Stimulated activated CD4-positive, alpha-beta T cell treated with anti-CD3 and anti-CD28 coated beads, Interleukin-12 subunit alpha, Interleukin-12 subunit beta, amount 100 ng/mL, for 24 hours (primary cell): ENCODE measurements at regions not wholly inside any gene's neighbourhood (a gene's known extent, or its start where the extent isn't known, plus 50 kb on each side); places are given as distances from the start of the nearest gene placed in this dataset.
"Not testable (repeated sequence)": the region's sequence is repeated elsewhere in the genome, so short reads cannot be mapped to it uniquely, and the experiment has no call there.

Experiments
- DNase-seq, 2 experiments: peaks; one replicate each; pipeline ENCODE4 v3.0.0-alpha.2; 2020; ENCODE audit warnings: low read depth in 2 of 2

GRCh38 chr2:209049608-209050007, 374.2 kb upstream of the MAP2 start:
- DNase-seq, result no peak

- no peak for DNase-seq
These were observed 361.6 kb upstream of the MAP2 start for GRCh38 chr2:209062210-209062609.

DNA sequence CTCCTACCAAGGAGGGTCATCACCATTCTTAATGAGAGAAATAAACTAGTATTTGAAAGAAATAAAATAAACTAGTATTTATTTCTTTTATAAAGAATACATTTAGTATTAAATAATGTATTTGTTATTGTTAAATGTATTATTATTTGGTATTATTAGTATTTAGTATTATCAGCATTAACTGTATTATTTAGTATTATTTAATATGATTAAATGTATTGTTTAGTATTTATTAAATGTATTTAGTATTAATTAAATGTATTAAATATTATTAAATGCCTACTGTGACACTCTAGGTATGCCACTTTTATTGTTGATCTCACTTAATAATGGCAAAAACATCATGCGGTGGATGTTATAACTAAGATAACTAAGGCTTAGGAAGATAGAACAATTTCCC, 353.6 kb upstream of the MAP2 start:
- no peak for DNase-seq

DNA sequence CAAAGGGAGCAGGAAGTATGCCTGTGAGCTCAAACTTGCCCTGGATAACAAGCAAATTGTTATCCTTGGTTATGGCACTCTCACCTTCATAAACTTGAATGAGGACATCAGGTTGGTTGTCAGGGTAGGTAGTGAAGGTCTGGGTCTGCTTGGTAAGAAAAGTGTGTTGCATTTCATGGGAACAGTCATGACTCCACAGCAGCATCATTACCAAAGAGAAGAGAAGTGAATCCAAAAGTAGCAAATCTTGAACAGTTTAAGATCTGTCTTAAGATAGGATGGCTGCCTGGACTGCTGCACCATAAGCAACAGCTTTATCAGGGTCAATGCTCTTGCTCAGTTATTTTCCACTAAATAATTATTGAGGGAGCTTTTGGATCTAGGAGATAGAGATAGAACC, 350.7 kb upstream of the MAP2 start:
- no peak for DNase-seq

DNA sequence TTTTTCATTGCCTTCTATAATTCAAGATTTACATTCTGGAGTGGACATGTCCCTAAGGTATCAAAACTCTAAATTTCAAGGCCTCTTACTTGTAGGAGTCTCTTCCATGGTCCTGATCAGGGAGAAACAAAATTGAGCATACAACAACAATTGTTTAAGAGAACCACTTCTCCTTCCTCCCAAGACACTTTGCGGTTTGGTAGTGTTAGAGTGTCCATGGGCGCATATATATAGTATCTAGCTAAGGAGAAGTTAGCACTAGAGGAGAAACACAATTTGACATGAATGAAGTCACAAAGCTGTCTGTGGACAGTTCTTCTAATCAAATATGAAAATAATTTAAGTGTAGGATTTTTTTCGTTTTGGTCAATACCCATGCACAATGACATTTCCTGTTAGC, 349.1 kb upstream of the MAP2 start:
- no peak for DNase-seq

DNA sequence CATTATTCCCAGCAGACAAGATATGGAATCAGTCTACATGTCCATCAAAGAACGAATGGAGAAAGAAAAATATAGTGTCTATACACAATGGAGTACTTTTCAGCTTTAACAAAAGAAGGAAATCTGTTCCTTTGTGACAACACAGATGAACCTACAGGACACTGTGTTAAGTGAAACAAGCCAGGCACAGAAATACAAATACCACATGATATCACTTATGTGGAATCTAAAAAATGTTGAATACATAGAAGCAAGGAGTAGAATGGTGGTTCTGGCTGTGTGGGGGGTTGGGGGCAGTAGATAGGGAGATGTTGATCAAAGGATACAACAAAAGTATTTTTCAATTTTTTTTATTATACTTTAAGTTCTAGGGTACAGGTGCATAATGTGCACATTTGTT, 347.7 kb upstream of the MAP2 start:
- no peak for DNase-seq

DNA sequence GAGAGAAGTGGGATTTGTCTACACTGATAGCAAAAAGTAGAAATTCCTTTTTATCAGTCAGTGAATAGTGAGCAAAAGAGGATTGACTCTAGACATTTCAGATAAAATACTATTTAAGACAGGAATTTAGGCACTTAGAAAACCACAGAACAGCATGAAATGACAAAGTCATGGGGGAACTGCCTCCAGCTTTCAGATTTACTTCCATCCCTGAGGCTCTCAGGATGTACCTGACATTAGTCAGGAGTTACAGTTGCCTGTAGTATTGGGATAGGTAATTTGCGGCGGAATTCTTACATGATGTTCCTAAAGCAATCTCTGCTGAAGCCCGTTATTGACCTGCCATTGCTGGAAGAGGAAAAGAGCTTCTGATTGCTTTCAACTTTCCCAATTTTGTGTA, 337.1 kb upstream of the MAP2 start:
- DNase-seq, result no peak

GRCh38 chr2:209091056-209091455, 332.8 kb upstream of the MAP2 start:
- no peak for DNase-seq

DNA sequence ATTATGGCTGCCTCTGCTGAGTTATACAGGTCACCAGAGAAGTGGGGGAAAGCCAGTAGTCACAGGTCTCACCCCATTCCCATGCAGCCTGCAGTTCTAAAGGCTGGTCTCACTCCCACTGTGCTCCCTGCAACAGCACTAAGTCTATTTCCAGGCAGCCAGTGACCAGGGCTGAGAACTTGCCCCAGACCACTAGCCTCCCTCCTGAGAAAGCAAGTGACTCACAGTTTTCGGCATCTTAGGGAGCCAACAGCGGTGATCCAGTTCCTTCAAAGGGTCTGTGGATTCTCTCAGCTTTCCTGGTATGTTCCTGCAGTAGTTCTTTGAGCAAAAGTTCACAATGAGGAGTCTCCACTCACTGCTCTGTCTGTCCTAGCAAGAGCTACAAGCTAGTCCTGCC, 329.6 kb upstream of the MAP2 start:
- no peak for DNase-seq

DNA sequence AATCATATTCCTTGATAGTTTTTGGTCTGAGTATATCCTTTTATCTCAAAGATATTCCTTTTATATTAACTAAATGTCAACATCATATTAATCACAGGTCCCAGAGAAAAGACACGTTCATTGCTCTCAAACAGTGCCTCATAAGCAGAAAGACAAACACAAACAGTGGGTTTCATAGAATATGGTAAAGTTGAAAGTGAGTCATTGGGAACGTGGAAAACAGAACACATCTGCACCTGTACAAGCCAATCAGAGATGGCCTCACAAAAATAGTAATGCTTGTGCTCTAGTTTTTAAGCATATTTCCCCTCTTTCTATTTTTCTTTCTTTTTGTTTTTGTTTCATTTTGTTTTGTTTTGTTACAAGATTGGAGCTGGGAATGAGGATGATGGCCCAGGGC, 328.4 kb upstream of the MAP2 start:
- DNase-seq, result no peak

GRCh38 chr2:209097168-209097567, 326.7 kb upstream of the MAP2 start:
- no peak for DNase-seq

GRCh38 chr2:209102319-209102718, 321.5 kb upstream of the MAP2 start:
- DNase-seq, result no peak

- DNase-seq, result no peak
These were observed 310.8 kb upstream of the MAP2 start for GRCh38 chr2:209113026-209113425.

GRCh38 chr2:209114588-209115240, 309.1 kb upstream of the MAP2 start:
- no peak for DNase-seq

- no peak for DNase-seq
These were observed 302.2 kb upstream of the MAP2 start for GRCh38 chr2:209121691-209122090.

DNA sequence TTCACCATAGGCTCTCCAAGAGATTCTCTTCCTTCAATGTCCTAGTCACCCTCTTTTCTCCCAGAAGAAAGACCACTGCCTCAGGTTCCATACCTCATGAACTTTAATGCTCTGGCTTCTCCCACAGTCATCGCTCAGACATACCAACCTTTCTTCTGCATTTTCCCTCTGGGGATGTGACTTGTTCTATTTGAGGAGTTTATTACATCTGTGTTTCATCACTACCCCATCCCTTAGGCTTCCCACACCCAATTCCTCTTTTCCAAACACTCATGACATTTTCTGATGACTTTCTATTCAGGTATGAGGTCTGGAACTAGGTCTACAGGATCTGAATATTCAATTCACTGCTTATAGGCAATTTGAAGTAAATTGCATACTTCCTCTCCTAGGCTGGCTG, 298.6 kb upstream of the MAP2 start:
- no peak for DNase-seq

DNA sequence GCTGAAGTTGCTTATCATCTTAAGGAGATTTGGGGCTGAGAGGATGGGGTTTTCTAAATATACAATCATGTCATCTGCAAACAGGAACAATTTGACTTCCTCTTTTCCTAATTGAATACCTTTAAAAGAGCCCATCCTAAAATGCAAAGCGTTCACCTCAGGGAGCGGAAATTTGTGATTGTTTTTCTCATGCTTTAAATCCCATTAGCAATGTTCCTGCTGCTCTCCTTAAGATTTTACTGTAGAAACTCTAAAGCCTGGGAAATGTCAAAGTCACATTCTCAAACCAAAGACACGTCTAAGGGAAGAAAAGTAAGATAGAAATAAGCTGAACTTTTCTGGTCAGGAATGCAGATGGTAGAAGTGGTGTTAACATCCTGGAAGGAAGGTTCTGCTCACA, 285.8 kb upstream of the MAP2 start:
- no peak for DNase-seq

DNA sequence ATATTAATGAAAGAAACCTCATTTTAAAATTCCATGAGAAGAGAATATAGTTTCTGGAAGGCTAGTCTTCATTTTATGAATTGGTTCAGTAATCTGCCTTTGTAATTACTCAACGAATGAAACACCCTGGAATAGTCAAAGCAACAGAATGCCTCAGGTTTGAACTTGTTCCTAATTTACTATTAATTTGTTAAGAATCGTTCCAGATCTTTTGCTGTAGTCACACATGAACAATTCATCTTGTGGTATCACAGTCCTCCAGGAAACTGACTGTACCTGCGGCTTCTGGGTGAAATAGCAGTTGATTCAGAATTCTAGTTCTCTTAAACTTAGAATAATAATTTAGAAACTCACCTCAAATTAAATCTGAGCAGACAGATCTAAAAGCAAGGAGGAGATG, 282.7 kb upstream of the MAP2 start:
- DNase-seq, result no peak

DNA sequence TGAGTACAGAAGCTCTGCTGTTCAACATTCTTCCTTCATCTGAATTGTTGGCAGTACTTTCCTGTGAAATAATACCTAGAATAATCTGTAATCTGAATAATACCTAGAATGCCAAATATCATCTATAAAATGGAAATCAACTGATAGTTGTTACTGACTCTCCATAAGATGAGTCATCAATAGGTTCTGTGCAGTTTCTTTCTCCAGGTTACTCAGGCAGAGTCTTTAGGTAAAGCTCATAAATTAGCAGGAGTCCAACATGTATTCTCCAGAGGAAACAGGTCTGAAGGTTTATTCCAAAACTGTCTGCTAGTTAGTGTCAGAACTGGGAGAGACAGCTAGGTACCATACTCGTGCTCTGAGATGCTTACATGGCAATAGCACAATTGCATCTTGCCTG, 282.0 kb upstream of the MAP2 start:
- DNase-seq, result no peak

- DNase-seq, result not testable (repeated sequence)
These were observed 278.6 kb upstream of the MAP2 start for GRCh38 chr2:209145220-209145691.

DNA sequence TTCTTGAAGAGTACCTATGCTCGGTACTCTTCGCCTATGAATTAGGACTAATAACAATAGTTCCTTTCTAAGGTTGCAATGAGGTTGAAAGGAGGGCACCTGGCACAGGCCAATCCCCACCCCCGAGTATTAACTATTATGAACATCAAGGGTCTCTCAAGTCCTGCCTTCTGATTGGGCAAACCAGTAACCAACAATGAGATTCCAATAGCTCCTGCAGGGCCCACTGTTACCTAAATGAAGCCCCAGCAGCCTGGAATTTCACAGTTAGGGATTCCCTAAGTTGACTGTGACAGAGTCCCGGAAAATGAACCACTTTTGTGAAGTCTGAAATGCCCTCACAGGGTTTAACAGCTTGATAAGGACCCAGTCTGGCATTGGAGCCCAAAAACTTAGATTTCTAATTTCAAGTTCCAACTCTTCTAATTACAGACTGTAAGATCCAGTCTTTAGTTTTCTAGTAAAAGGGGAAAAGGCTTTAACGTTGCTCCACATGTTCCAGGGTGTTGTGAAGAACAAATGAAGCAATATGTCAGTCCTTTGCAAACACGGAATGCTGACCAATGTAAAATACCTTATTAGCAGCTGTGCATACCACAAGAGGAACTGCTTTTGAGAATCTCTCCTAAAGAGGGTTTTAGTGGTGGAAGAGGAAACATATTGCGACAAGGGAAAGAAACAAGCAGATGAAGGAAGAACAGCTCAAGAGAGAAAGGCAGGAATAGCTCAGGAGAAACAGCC, 277.7 kb upstream of the MAP2 start:
- no peak for DNase-seq

DNA sequence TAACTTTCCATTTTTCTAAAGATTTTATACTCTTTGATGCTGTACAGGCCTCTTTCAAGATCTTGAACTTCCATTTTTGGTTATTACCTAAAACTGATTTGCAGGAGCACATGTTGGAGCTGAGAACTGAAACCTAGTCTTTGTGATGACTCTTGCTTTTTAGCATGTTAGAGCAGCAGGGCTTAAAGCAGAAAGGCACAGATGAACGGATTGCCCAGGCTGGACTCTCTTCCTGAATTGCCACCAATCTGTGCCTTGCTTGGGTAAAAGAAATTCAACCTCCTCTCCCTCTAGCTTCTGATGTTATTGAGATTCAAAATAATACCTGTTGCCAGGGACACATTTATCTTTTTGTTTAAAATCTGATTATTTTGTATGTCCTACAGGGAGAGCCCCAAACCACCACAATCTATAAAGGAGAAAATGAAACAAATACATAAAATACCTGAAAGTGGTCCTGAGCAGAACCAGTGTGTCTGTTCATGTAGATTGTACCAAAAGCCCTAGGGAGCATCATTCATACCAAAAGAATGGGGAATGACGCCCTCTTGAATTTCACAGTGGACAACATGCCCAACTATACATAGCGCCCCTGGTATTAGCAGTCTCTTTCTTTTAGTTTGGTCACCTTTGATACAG, 277.0 kb upstream of the MAP2 start:
- DNase-seq, result no peak

DNA sequence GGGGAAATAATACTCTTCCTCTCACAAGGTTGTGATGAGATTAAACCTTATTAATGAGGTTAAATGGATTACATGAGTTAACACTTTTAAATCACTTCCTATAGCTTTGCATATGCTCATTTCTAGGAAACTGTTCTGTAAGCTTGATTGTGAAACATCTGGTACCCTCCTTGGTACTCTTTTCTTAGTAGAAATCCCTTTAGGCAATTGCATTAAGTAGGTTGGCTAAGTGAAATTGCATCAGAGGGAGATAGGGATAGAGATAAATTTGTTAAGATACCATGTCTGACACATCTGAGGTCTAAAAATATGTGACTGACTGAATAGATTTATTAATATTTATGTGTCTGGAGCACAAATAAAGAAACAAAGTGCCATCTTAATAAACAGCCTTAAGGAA, 275.9 kb upstream of the MAP2 start:
- DNase-seq, result no peak
